ENCODE measurements at regions not wholly inside any gene's neighbourhood (a gene's known extent, or its start where the extent isn't known, plus 50 kb on each side); places are given as distances from the start of the nearest gene placed in this dataset.

DNA sequence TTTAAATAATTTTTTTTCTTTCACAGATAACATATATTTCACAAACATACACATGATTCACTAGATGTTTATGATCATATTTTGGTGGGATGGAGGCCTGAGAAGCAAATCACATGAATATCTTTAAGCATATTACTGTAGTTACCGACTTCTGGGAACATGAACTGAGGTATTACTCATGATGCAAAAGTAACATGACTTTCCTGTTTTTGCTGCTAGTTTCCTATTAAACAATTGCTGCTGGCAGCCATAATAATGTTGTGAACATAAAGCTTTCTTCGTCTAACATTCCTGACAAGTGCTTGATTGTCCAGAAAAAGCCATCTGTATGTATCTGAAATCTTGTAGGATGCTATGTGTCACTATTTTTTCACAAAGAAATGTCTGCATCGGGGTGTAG, 145.4 kb downstream of the MTX2 start:
- 82 to 93% methylated on average over 3 of the region's 3 CpGs for WGBS, 2 donors
- intact Hi-C loops (cut with DNase I; ENCODE audit: low total_unique reads), result no loop called here
- H3K27me3 ChIP-seq, result no peaks in the 10 kb centered on the region
- no peak overlapping the region for H3K27ac ChIP-seq
- H3K36me3 ChIP-seq (ENCODE audit: low read depth, missing control alignments), result no peaks in the 10 kb centered on the region
- H3K9me3 ChIP-seq, result no peaks in the 10 kb centered on the region
- H3K4me3 ChIP-seq, result no peak overlapping the region
- no peaks in the 10 kb centered on the region for H3K4me1 ChIP-seq
- DNase-seq, result no peak
- no peak for TF ChIP-seq POLR2A (IDR thresholded peaks at IDR 0.05)
- no peak for TF ChIP-seq CTCF (IDR thresholded peaks at IDR 0.05)

GRCh38 chr2:176415174-176415895, 146.1 kb downstream of the MTX2 start:
- H3K9me3 ChIP-seq, result no peaks in the 10 kb centered on the region
- no peaks in the 10 kb centered on the region for H3K4me1 ChIP-seq
- WGBS, 2 donors, result 78% methylated on average over 8 of the region's 8 CpGs
- H3K27me3 ChIP-seq, result no peaks in the 10 kb centered on the region
- no peak overlapping the region for H3K27ac ChIP-seq
- no peak overlapping the region for H3K4me3 ChIP-seq
- DNase-seq, result no peak
- no peak for TF ChIP-seq CTCF (IDR thresholded peaks at IDR 0.05)
- TF ChIP-seq POLR2A (IDR thresholded peaks at IDR 0.05), result no peak
- intact Hi-C loops (cut with DNase I; ENCODE audit: low total_unique reads), result no loop called here
- no peaks in the 10 kb centered on the region for H3K36me3 ChIP-seq (ENCODE audit: low read depth, missing control alignments)

DNA sequence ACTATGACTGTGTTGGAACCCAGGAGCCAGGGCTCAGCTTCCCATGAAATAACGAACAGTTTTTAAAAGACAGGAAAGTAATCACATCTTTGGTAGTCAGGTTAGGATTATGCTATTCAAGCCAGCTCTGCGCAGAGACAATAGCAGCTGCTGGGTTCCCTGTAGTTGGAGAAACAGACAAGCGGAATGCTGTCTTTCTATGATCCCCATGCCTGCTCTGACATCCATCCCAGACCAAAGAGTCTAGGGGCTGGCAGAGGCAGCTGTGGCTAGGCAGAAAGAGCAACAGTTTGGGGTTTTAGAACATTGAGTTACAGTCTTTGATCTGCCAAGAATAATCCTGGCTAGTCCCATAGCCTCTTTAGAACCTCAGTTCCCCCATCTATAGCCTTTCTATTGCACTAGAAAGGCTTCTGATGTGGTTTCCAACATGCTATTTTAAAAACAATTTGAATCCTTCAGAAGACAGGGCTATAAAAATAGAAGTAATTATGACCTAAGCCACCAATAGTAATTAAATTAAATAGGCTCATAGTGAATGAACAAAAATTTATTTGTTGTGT, 146.8 kb downstream of the MTX2 start:
- Histone ChIP-seq H3K9me3 (no peaks in the 10 kb centered on the region), H3K4me3 (no peak overlapping the region), H3K36me3 (ENCODE audit: low read depth, missing control alignments) (no peaks in the 10 kb centered on the region), H3K27me3 (no peaks in the 10 kb centered on the region), H3K27ac (no peak overlapping the region), H3K4me1 (no peaks in the 10 kb centered on the region)
- DNase-seq, result no peak
- intact Hi-C loops (cut with DNase I; ENCODE audit: low total_unique reads), result no loop called here
- 89 to 93% methylated on average over 3 of the region's 3 CpGs for WGBS, 2 donors
- TF ChIP-seq POLR2A (IDR thresholded peaks at IDR 0.05), result no peak
- TF ChIP-seq CTCF (IDR thresholded peaks at IDR 0.05), result no peak

DNA sequence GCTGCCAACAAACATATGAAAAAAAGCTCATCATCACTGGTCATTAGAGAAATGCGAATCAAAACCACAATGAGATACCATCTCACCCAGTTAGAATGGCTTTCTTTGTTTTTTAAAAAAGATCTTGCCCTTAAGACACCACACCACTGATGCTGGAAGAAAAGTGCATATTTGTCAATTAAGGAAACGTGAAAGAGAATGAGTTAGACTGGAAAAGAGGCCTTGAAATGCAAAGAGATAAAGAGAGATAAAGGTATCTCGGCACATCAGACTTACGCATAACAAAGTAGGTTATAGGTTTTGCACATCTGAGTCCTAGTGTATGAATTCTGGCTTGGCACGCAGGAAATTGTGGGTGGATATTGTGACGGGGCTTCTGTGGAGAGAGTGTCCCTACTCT, 149.5 kb downstream of the MTX2 start:
- H3K9me3 ChIP-seq, result no peaks in the 10 kb centered on the region
- H3K27ac ChIP-seq, result no peak overlapping the region
- intact Hi-C loops (cut with DNase I; ENCODE audit: low total_unique reads), result no loop called here
- WGBS, 2 donors, result 87 to 94% methylated on average over 6 of the region's 6 CpGs
- TF ChIP-seq POLR2A (IDR thresholded peaks at IDR 0.05), result no peak
- TF ChIP-seq CTCF (IDR thresholded peaks at IDR 0.05), result no peak
- DNase-seq, result no peak
- H3K27me3 ChIP-seq, result no peaks in the 10 kb centered on the region
- H3K36me3 ChIP-seq (ENCODE audit: low read depth, missing control alignments), result no peaks in the 10 kb centered on the region
- no peaks in the 10 kb centered on the region for H3K4me1 ChIP-seq
- H3K4me3 ChIP-seq, result no peak overlapping the region

GRCh38 chr2:176419591-176420071, 150.4 kb downstream of the MTX2 start:
- Histone ChIP-seq H3K36me3 (ENCODE audit: low read depth, missing control alignments) (no peaks in the 10 kb centered on the region), H3K9me3 (no peaks in the 10 kb centered on the region), H3K4me1 (no peaks in the 10 kb centered on the region), H3K27ac (no peak overlapping the region), H3K27me3 (no peaks in the 10 kb centered on the region), H3K4me3 (no peak overlapping the region)
- intact Hi-C loops (cut with DNase I; ENCODE audit: low total_unique reads), result no loop called here
- TF ChIP-seq POLR2A (IDR thresholded peaks at IDR 0.05) (no peak), CTCF (IDR thresholded peaks at IDR 0.05) (no peak)
- no peak for DNase-seq
- WGBS, 2 donors, result 61 to 68% methylated on average over 4 of the region's 4 CpGs
